Inflammatory macrophage (primary cell): ENCODE measurements at regions not wholly inside any gene's neighbourhood (a gene's known extent, or its start where the extent isn't known, plus 50 kb on each side); places are given as distances from the start of the nearest gene placed in this dataset.

Source experiments
- DNase-seq, 2 donors: peaks; one replicate each; pipeline ENCODE4 v3.0.0-alpha.2; 2020 to 2022

- no peak for DNase-seq
Measured at GRCh38 chr6:104019075-104019753, 840.5 kb downstream of the HACE1 start.

- no peak for DNase-seq
Measured at GRCh38 chr6:104017410-104018381, 842.0 kb downstream of the HACE1 start.

- no peak for DNase-seq
Measured at GRCh38 chr6:104014163-104014959, 845.4 kb downstream of the HACE1 start.

GRCh38 chr6:104013312-104013971, 846.3 kb downstream of the HACE1 start:
- DNase-seq = no peak

GRCh38 chr6:104010897-104011296, 848.8 kb downstream of the HACE1 start:
- DNase-seq = no peak

- DNase-seq = no peak
Measured at GRCh38 chr6:104003803-104004516, 855.8 kb downstream of the HACE1 start.

GRCh38 chr6:103995571-103995970, 864.1 kb downstream of the HACE1 start:
- DNase-seq = no peak

- DNase-seq = no peak
Measured at GRCh38 chr6:103983860-103984259, 875.9 kb downstream of the HACE1 start.

GRCh38 chr6:103983011-103983410, 876.7 kb downstream of the HACE1 start:
- no peak for DNase-seq

- DNase-seq = no peak
Measured at GRCh38 chr6:103982574-103982973, 877.1 kb downstream of the HACE1 start.

GRCh38 chr6:103979308-103979707, 880.4 kb downstream of the HACE1 start:
- no peak for DNase-seq

- no peak for DNase-seq
Measured at GRCh38 chr6:103937389-103937788, 922.3 kb downstream of the HACE1 start.

- no peak for DNase-seq
Measured at GRCh38 chr6:103925317-103925716, 934.4 kb downstream of the HACE1 start.

- DNase-seq = no peak
Measured at GRCh38 chr6:103910018-103910417, 949.7 kb downstream of the HACE1 start.

GRCh38 chr6:103908898-103909297, 950.8 kb downstream of the HACE1 start:
- DNase-seq = no peak

- DNase-seq = no peak
Measured at GRCh38 chr6:103895136-103895535, 964.6 kb downstream of the HACE1 start.

GRCh38 chr6:103893141-103893581, 966.6 kb downstream of the HACE1 start:
- DNase-seq = no peak

- DNase-seq = no peak
Measured at GRCh38 chr6:103886951-103887350, 972.8 kb downstream of the HACE1 start.

- DNase-seq = no peak
Measured at GRCh38 chr6:103885446-103885845, 974.3 kb downstream of the HACE1 start.

- no peak for DNase-seq
Measured at GRCh38 chr6:103879800-103880199, 979.9 kb downstream of the HACE1 start.

GRCh38 chr6:103875221-103875620, 984.5 kb downstream of the HACE1 start:
- no peak for DNase-seq

GRCh38 chr6:103874575-103874974, 985.1 kb downstream of the HACE1 start:
- DNase-seq = no peak
